ENCODE measurements at regions not wholly inside any gene's neighbourhood (a gene's known extent, or its start where the extent isn't known, plus 50 kb on each side); places are given as distances from the start of the nearest gene placed in this dataset.

GRCh38 chr2:16272038-16272788 lies 331.9 kb downstream of the MYCN start:
- H3F3A ChIP-seq (ENCODE audit: insufficient read depth, low read length) = no peaks in the 10 kb centered on the region
- H3K27me3 ChIP-seq (ENCODE audit: insufficient read depth, low read length) = no peaks in the 10 kb centered on the region
- H3K79me2 ChIP-seq (ENCODE audit: insufficient read depth, low read length) = no peaks in the 10 kb centered on the region
- H3K9me3 ChIP-seq (ENCODE audit: low read length) = no peaks in the 10 kb centered on the region
- H3K27ac ChIP-seq (ENCODE audit: low read depth, low read length, poor library complexity, severe bottlenecking) = no peak overlapping the region
- H3K36me3 ChIP-seq (ENCODE audit: insufficient read depth, low read length) = no peaks in the 10 kb centered on the region
- TF ChIP-seq EZH2 (IDR thresholded peaks at IDR 0.05; ENCODE audit: borderline replicate concordance, low read length) (no peak), CTCF (IDR thresholded peaks at IDR 0.05; ENCODE audit: low read length) (no peak)
- no peak overlapping the region for H3K9ac ChIP-seq (ENCODE audit: low read length)
- H3K9me2 ChIP-seq (ENCODE audit: low read depth, low read length) = no peaks in the 10 kb centered on the region
- H3K4me3 ChIP-seq (ENCODE audit: low read depth, low read length, poor library complexity, severe bottlenecking) = no peak overlapping the region
- no peak overlapping the region for H3K4me2 ChIP-seq (ENCODE audit: low read length)
- H4K20me1 ChIP-seq (ENCODE audit: insufficient read depth, low read length) = no peaks in the 10 kb centered on the region
- no peaks in the 10 kb centered on the region for H3K4me1 ChIP-seq (ENCODE audit: insufficient read depth, low read length, severe bottlenecking)
- H2AFZ ChIP-seq (ENCODE audit: low read length) = no peak overlapping the region

DNA sequence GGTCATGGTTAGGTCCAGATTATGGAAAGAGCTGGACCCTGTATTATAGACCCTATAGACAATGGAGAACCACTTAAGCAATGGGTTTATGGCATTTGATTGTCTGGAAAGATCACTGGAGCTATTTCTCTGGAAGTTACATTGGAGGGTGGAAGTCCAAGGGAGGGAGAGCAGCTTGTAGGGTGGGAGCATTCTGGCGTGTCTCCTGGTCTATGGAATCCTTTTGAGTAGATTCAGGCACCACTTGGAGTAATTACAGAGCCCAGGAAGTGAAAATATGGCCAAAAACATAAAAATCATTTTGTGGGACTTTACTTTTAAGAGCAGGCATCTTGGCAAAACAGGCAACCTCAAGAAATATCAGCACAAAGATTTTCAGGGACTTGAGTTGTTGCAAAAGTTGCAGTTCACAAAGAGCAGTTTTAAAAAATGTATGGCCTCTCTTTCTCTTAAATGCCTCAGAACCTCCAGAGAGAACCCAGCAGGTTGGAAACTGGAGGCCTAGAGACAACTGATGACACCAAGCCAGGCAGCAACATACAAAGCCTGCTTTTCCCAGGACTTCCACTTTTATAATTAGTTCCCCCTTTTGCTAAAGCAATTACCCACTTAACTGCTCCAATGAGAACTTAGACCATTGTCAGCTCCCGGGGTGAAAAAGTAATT lies 331.0 kb downstream of the MYCN start:
- H3K9me3 ChIP-seq (ENCODE audit: low read length) = no peaks in the 10 kb centered on the region
- H3F3A ChIP-seq (ENCODE audit: insufficient read depth, low read length) = no peaks in the 10 kb centered on the region
- no peaks in the 10 kb centered on the region for H3K9me2 ChIP-seq (ENCODE audit: low read depth, low read length)
- no peaks in the 10 kb centered on the region for H3K4me1 ChIP-seq (ENCODE audit: insufficient read depth, low read length, severe bottlenecking)
- no peaks in the 10 kb centered on the region for H4K20me1 ChIP-seq (ENCODE audit: insufficient read depth, low read length)
- H3K4me3 ChIP-seq (ENCODE audit: low read depth, low read length, poor library complexity, severe bottlenecking) = no peak overlapping the region
- H3K79me2 ChIP-seq (ENCODE audit: insufficient read depth, low read length) = no peaks in the 10 kb centered on the region
- H3K36me3 ChIP-seq (ENCODE audit: insufficient read depth, low read length) = no peaks in the 10 kb centered on the region
- H3K9ac ChIP-seq (ENCODE audit: low read length) = no peak overlapping the region
- no peaks in the 10 kb centered on the region for H3K27me3 ChIP-seq (ENCODE audit: insufficient read depth, low read length)
- no peak overlapping the region for H2AFZ ChIP-seq (ENCODE audit: low read length)
- no peak overlapping the region for H3K4me2 ChIP-seq (ENCODE audit: low read length)
- no peak overlapping the region for H3K27ac ChIP-seq (ENCODE audit: low read depth, low read length, poor library complexity, severe bottlenecking)
- TF ChIP-seq EZH2 (IDR thresholded peaks at IDR 0.05; ENCODE audit: borderline replicate concordance, low read length) (no peak), CTCF (IDR thresholded peaks at IDR 0.05; ENCODE audit: low read length) (no peak)

- Histone ChIP-seq H3K79me2 (ENCODE audit: insufficient read depth, low read length) (no peaks in the 10 kb centered on the region), H2AFZ (ENCODE audit: low read length) (no peak overlapping the region), H3K4me2 (ENCODE audit: low read length) (no peak overlapping the region), H4K20me1 (ENCODE audit: insufficient read depth, low read length) (no peaks in the 10 kb centered on the region), H3K27me3 (ENCODE audit: insufficient read depth, low read length) (no peaks in the 10 kb centered on the region), H3K9me3 (ENCODE audit: low read length) (no peaks in the 10 kb centered on the region), H3K27ac (ENCODE audit: low read depth, low read length, poor library complexity, severe bottlenecking) (no peak overlapping the region), H3K9ac (ENCODE audit: low read length) (no peak overlapping the region), H3K4me3 (ENCODE audit: low read depth, low read length, poor library complexity, severe bottlenecking) (no peak overlapping the region), H3K9me2 (ENCODE audit: low read depth, low read length) (no peaks in the 10 kb centered on the region), H3K4me1 (ENCODE audit: insufficient read depth, low read length, severe bottlenecking) (no peaks in the 10 kb centered on the region), H3K36me3 (ENCODE audit: insufficient read depth, low read length) (no peaks in the 10 kb centered on the region), H3F3A (ENCODE audit: insufficient read depth, low read length) (no peaks in the 10 kb centered on the region)
- TF ChIP-seq CTCF (IDR thresholded peaks at IDR 0.05; ENCODE audit: low read length) (no peak), EZH2 (IDR thresholded peaks at IDR 0.05; ENCODE audit: borderline replicate concordance, low read length) (no peak)
Observed at GRCh38 chr2:16270441-16270840, 330.1 kb downstream of the MYCN start.
